GM12872 (cell line): ENCODE measurements at regions not wholly inside any gene's neighbourhood (a gene's known extent, or its start where the extent isn't known, plus 50 kb on each side); places are given as distances from the start of the nearest gene placed in this dataset.

Experiments
- TF ChIP-seq, protein P1 (sequence below): IDR thresholded peaks from 3 replicates; pipeline ENCODE4 v1.5.1; 2011; ENCODE audit warnings: low read depth, mild to moderate bottlenecking, low read length, moderate library complexity; ENCODE audit not compliant: insufficient read depth

- TF ChIP-seq, protein P1, sequence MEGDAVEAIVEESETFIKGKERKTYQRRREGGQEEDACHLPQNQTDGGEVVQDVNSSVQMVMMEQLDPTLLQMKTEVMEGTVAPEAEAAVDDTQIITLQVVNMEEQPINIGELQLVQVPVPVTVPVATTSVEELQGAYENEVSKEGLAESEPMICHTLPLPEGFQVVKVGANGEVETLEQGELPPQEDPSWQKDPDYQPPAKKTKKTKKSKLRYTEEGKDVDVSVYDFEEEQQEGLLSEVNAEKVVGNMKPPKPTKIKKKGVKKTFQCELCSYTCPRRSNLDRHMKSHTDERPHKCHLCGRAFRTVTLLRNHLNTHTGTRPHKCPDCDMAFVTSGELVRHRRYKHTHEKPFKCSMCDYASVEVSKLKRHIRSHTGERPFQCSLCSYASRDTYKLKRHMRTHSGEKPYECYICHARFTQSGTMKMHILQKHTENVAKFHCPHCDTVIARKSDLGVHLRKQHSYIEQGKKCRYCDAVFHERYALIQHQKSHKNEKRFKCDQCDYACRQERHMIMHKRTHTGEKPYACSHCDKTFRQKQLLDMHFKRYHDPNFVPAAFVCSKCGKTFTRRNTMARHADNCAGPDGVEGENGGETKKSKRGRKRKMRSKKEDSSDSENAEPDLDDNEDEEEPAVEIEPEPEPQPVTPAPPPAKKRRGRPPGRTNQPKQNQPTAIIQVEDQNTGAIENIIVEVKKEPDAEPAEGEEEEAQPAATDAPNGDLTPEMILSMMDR: no peak
Measured at GRCh38 chr13:69213396-69213795, 894.2 kb upstream of the ATXN8OS start.

- TF ChIP-seq, protein P1: no peak
Measured at GRCh38 chr13:69204620-69205019, 903.0 kb upstream of the ATXN8OS start.

DNA sequence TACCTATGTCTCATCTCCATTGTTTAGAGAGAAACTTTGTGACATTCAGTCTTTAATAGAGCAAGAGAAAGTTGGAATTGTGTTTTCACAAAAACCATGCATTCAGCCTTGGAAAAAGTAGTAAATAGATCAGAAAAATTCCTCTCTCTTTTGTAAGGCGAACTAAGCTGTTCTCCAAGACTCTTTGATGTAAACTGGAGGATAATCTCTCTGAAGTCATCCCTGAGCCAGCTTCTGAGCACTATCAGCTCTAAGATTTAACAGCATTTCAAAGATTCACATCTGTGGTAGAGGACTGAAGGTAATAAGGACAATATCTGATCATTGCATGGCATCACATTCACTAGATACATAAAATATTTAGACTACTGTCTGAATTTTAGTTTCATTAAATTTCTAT is 904.6 kb upstream of the ATXN8OS start:
- TF ChIP-seq, protein P1: no peak

DNA sequence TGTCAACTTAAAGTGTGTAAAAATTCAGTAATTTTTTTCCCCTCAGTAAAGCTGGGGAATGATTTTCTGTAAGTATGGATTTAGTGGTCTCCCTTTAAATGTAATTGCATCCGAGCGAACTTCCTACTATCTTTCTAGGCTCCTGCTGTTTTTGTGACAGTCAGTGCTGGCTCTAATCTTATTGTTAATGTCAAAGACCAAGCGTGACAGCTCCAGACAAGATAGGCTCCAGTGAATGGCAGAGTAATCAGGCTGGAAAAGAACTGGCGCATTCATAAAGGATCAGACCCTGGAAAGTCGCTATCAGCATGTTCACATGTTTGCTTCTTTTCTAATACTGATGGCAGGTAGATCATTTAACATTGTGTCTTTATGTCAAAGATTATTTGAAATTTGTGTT is 908.0 kb upstream of the ATXN8OS start:
- TF ChIP-seq, protein P1: no peak

GRCh38 chr13:69198706-69199105 is 908.9 kb upstream of the ATXN8OS start:
- TF ChIP-seq, protein P1: no peak

DNA sequence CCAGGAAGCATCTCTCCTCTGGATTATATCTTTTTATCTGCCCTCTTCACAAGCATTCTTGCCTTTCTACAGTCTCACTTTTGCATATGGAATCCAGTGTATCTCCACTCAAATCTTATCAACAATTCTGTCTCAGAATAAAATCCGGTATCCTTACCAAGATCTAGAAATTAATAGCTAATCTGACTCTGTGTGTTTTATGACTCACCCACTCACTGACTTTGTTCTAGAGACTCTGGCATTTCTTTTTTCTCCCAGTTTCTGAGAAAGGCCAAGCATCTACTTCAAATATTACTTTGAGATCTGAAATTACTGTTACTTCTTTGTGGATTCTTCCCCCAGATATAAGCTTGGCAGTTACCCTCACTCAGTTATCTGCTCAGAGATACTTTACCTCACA is 913.5 kb upstream of the ATXN8OS start:
- TF ChIP-seq, protein P1: no peak

- TF ChIP-seq, protein P1: no peak
Measured at GRCh38 chr13:69180034-69180433, 927.6 kb upstream of the ATXN8OS start.

DNA sequence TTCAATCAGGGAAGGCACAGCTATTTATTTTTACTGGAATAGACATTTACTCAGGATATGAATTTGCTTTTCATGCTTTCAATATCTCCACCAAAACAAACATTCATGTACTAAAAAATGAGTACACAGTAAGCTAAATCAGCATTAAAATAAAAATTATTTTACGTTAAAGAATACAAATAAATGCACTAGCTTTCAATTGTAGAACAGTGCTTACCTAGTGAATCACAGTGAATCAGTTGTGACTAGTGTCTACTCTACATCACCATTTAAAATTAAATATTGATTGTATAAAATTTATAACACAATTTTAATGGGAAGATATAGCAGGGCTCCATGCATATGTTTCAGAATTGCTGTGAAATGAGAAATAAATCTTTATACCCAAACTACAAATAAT is 929.6 kb upstream of the ATXN8OS start:
- TF ChIP-seq, protein P1: no peak
